Nephron progenitor cell (in vitro differentiated cells): ENCODE measurements at regions not wholly inside any gene's neighbourhood (a gene's known extent, or its start where the extent isn't known, plus 50 kb on each side); places are given as distances from the start of the nearest gene placed in this dataset.
"Not testable (repeated sequence)": the region's sequence is repeated elsewhere in the genome, so short reads cannot be mapped to it uniquely, and the experiment has no call there.

ENCODE experiments used
- DNase-seq: peaks from one replicate; pipeline ENCODE4 v3.0.0; 2021
- H3K27ac Mint-ChIP-seq: 2 replicates; pipeline ENCODE4 v1.8.0; 2021; ENCODE audit warnings: mild to moderate bottlenecking, moderate library complexity, mixed read lengths
- H3K27me3 Mint-ChIP-seq: 2 replicates; pipeline ENCODE4 v1.8.0; 2021; ENCODE audit warnings: mild to moderate bottlenecking, low read depth, mixed read lengths; ENCODE audit not compliant: poor library complexity
- H3K36me3 Mint-ChIP-seq: 2 replicates; pipeline ENCODE4 v1.8.0; 2021; ENCODE audit warnings: low read depth, mixed read lengths
- H3K4me1 Mint-ChIP-seq: 2 replicates; pipeline ENCODE4 v1.8.0; 2021; ENCODE audit warnings: mixed read lengths
- H3K4me3 Mint-ChIP-seq: 2 replicates; pipeline ENCODE4 v1.8.0; 2021; ENCODE audit warnings: mild to moderate bottlenecking, moderate library complexity, mixed read lengths
- H3K9me3 Mint-ChIP-seq: 2 replicates; pipeline ENCODE4 v1.8.0; 2021; ENCODE audit warnings: mild to moderate bottlenecking, moderate library complexity, mixed read lengths
- CTCF ChIP-seq: fragments of 200-600 bp; sonication (generic); IDR thresholded peaks from 2 replicates; pipeline ENCODE4 v1.5.0; 2021; ENCODE audit warnings: antibody characterized with exemption

GRCh38 chr2:91422102-91422501 lies 2730.6 kb downstream of the RPIA start:
- Mint-ChIP-seq H3K36me3 (peaks cover 30% of the 10 kb centered on the region), H3K9me3 (peaks cover 43% of the 10 kb centered on the region)
- H3K27me3 Mint-ChIP-seq, DNase-seq, H3K4me3 Mint-ChIP-seq, H3K27ac Mint-ChIP-seq, H3K4me1 Mint-ChIP-seq: not testable (repeated sequence)

GRCh38 chr2:91427148-91427547 lies 2735.7 kb downstream of the RPIA start:
- H3K27ac Mint-ChIP-seq, H3K4me3 Mint-ChIP-seq, DNase-seq, H3K27me3 Mint-ChIP-seq, H3K4me1 Mint-ChIP-seq: not testable (repeated sequence)
- Mint-ChIP-seq H3K9me3 (peaks cover 34% of the 10 kb centered on the region), H3K36me3 (peaks cover 13% of the 10 kb centered on the region)

GRCh38 chr2:91441932-91442245 lies 2750.4 kb downstream of the RPIA start:
- not testable (repeated sequence) for DNase-seq, H3K36me3 Mint-ChIP-seq, H3K27ac Mint-ChIP-seq, H3K27me3 Mint-ChIP-seq, H3K4me3 Mint-ChIP-seq, H3K4me1 Mint-ChIP-seq
- peaks cover 32% of the 10 kb centered on the region for H3K9me3 Mint-ChIP-seq

GRCh38 chr2:91442246-91442905 lies 2750.9 kb downstream of the RPIA start:
- H3K27me3 Mint-ChIP-seq = no peaks in the 10 kb centered on the region
- peaks cover 7% of the 10 kb centered on the region for H3K36me3 Mint-ChIP-seq
- no peak overlapping the region for H3K27ac Mint-ChIP-seq
- H3K4me1 Mint-ChIP-seq = no peaks in the 10 kb centered on the region
- H3K9me3 Mint-ChIP-seq = peaks cover 28% of the 10 kb centered on the region
- peak; percentile 1 for DNase-seq
- TF ChIP-seq CTCF = no peak
- no peak overlapping the region for H3K4me3 Mint-ChIP-seq

GRCh38 chr2:91442906-91443729 lies 2751.6 kb downstream of the RPIA start:
- not testable (repeated sequence) for H3K27ac Mint-ChIP-seq, H3K4me3 Mint-ChIP-seq, H3K36me3 Mint-ChIP-seq, H3K27me3 Mint-ChIP-seq, H3K4me1 Mint-ChIP-seq
- H3K9me3 Mint-ChIP-seq = peaks cover 28% of the 10 kb centered on the region
- DNase-seq = peak; percentile 0

- peaks cover 24% of the 10 kb centered on the region for H3K9me3 Mint-ChIP-seq
- H3K27ac Mint-ChIP-seq, H3K4me3 Mint-ChIP-seq, H3K27me3 Mint-ChIP-seq, DNase-seq, H3K36me3 Mint-ChIP-seq, H3K4me1 Mint-ChIP-seq: not testable (repeated sequence)
Measured at GRCh38 chr2:91443730-91444115, 2752.2 kb downstream of the RPIA start.

- H3K9me3 Mint-ChIP-seq = peaks cover 20% of the 10 kb centered on the region
- H3K27me3 Mint-ChIP-seq, H3K27ac Mint-ChIP-seq, H3K4me1 Mint-ChIP-seq, DNase-seq, H3K4me3 Mint-ChIP-seq, H3K36me3 Mint-ChIP-seq: not testable (repeated sequence)
Measured at GRCh38 chr2:91445705-91446104, 2754.2 kb downstream of the RPIA start.

GRCh38 chr2:91446489-91446888 lies 2755.0 kb downstream of the RPIA start:
- not testable (repeated sequence) for H3K36me3 Mint-ChIP-seq, H3K27me3 Mint-ChIP-seq, H3K4me1 Mint-ChIP-seq, H3K27ac Mint-ChIP-seq, DNase-seq, H3K4me3 Mint-ChIP-seq
- peaks cover 25% of the 10 kb centered on the region for H3K9me3 Mint-ChIP-seq

- not testable (repeated sequence) for DNase-seq, H3K27ac Mint-ChIP-seq, H3K36me3 Mint-ChIP-seq, H3K27me3 Mint-ChIP-seq, H3K4me1 Mint-ChIP-seq, H3K4me3 Mint-ChIP-seq
- peaks cover 26% of the 10 kb centered on the region for H3K9me3 Mint-ChIP-seq
Measured at GRCh38 chr2:91446915-91447314, 2755.4 kb downstream of the RPIA start.

- H3K36me3 Mint-ChIP-seq, H3K4me3 Mint-ChIP-seq, H3K27ac Mint-ChIP-seq, H3K4me1 Mint-ChIP-seq, H3K27me3 Mint-ChIP-seq, DNase-seq: not testable (repeated sequence)
- H3K9me3 Mint-ChIP-seq = peaks cover 31% of the 10 kb centered on the region
Measured at GRCh38 chr2:91447508-91447907, 2756.0 kb downstream of the RPIA start.

- peaks cover 24% of the 10 kb centered on the region for H3K9me3 Mint-ChIP-seq
- not testable (repeated sequence) for H3K36me3 Mint-ChIP-seq, H3K4me1 Mint-ChIP-seq, DNase-seq, H3K4me3 Mint-ChIP-seq, H3K27me3 Mint-ChIP-seq, H3K27ac Mint-ChIP-seq
Measured at GRCh38 chr2:91462292-91462691, 2770.8 kb downstream of the RPIA start.

GRCh38 chr2:91463007-91463406 lies 2771.5 kb downstream of the RPIA start:
- not testable (repeated sequence) for H3K27me3 Mint-ChIP-seq, H3K4me1 Mint-ChIP-seq, H3K4me3 Mint-ChIP-seq, DNase-seq, H3K36me3 Mint-ChIP-seq, H3K27ac Mint-ChIP-seq
- peaks cover 28% of the 10 kb centered on the region for H3K9me3 Mint-ChIP-seq

GRCh38 chr2:91466780-91467363 lies 2775.4 kb downstream of the RPIA start:
- H3K36me3 Mint-ChIP-seq, H3K4me1 Mint-ChIP-seq, H3K27ac Mint-ChIP-seq, H3K27me3 Mint-ChIP-seq, DNase-seq, H3K4me3 Mint-ChIP-seq: not testable (repeated sequence)
- H3K9me3 Mint-ChIP-seq = peaks cover 31% of the 10 kb centered on the region
